NCI-H1417 (cell line): ENCODE measurements at regions not wholly inside any gene's neighbourhood (a gene's known extent, or its start where the extent isn't known, plus 50 kb on each side); places are given as distances from the start of the nearest gene placed in this dataset.
"Not testable (repeated sequence)": the region's sequence is repeated elsewhere in the genome, so short reads cannot be mapped to it uniquely, and the experiment has no call there.

ENCODE experiments used
- DNase-seq, 3 experiments: peaks; one replicate each; lab custom pipeline; 2025; lab: John Stamatoyannopoulos, UW

GRCh38 chr13:61696676-61697075, 281.0 kb upstream of the PCDH20 start:
- no peak for DNase-seq

- DNase-seq: no peak
Observed at GRCh38 chr13:61695147-61695546, 279.5 kb upstream of the PCDH20 start.

- DNase-seq: no peak
Observed at GRCh38 chr13:61692691-61693090, 277.0 kb upstream of the PCDH20 start.

- peak in 2 of 3 experiments; percentile 32 to 71 for DNase-seq
Observed at GRCh38 chr13:61685682-61686012, 270.0 kb upstream of the PCDH20 start.

GRCh38 chr13:61684976-61685681, 269.5 kb upstream of the PCDH20 start:
- DNase-seq: no peak

- no peak for DNase-seq
Observed at GRCh38 chr13:61672756-61673155, 257.1 kb upstream of the PCDH20 start.

GRCh38 chr13:61670384-61671161, 254.9 kb upstream of the PCDH20 start:
- DNase-seq: no peak

- peak in 2 of 3 experiments; percentile 16 to 49 for DNase-seq
Observed at GRCh38 chr13:61664801-61665705, 249.4 kb upstream of the PCDH20 start.

- DNase-seq: no peak
Observed at GRCh38 chr13:61654481-61654880, 238.8 kb upstream of the PCDH20 start.

- DNase-seq: no peak
Observed at GRCh38 chr13:61648547-61648946, 232.9 kb upstream of the PCDH20 start.

- no peak for DNase-seq
Observed at GRCh38 chr13:61612192-61612591, 196.5 kb upstream of the PCDH20 start.

- no peak for DNase-seq
Observed at GRCh38 chr13:61608138-61608537, 192.5 kb upstream of the PCDH20 start.

- no peak for DNase-seq
Observed at GRCh38 chr13:61600360-61601033, 184.8 kb upstream of the PCDH20 start.

GRCh38 chr13:61592489-61592888, 176.8 kb upstream of the PCDH20 start:
- peak in 1 of 3 experiments; percentile 27 for DNase-seq

- no peak for DNase-seq
Observed at GRCh38 chr13:61575973-61576372, 160.3 kb upstream of the PCDH20 start.

- DNase-seq: no peak
Observed at GRCh38 chr13:61563645-61564044, 148.0 kb upstream of the PCDH20 start.

GRCh38 chr13:61546911-61547310, 131.3 kb upstream of the PCDH20 start:
- no peak for DNase-seq

- DNase-seq: no peak
Observed at GRCh38 chr13:61546413-61546812, 130.8 kb upstream of the PCDH20 start.

GRCh38 chr13:61536433-61536832, 120.8 kb upstream of the PCDH20 start:
- no peak for DNase-seq

GRCh38 chr13:61531383-61532065, 115.9 kb upstream of the PCDH20 start:
- no peak for DNase-seq

- DNase-seq: not testable (repeated sequence)
Observed at GRCh38 chr13:61519214-61519613, 103.6 kb upstream of the PCDH20 start.
